ENCODE measurements at regions not wholly inside any gene's neighbourhood (a gene's known extent, or its start where the extent isn't known, plus 50 kb on each side); places are given as distances from the start of the nearest gene placed in this dataset.

GRCh38 chr1:36743286-36744005 lies 260.7 kb upstream of the CSF3R start:
- DNase-seq, result peak; percentile 100

GRCh38 chr1:36741066-36741465 lies 258.4 kb upstream of the CSF3R start:
- no peak for DNase-seq

GRCh38 chr1:36740446-36740845 lies 257.7 kb upstream of the CSF3R start:
- no peak for DNase-seq

GRCh38 chr1:36739703-36740289 lies 257.1 kb upstream of the CSF3R start:
- no peak for DNase-seq

GRCh38 chr1:36738245-36738644 lies 255.5 kb upstream of the CSF3R start:
- DNase-seq, result no peak

- no peak for DNase-seq
Measured at GRCh38 chr1:36737767-36738166, 255.1 kb upstream of the CSF3R start.

GRCh38 chr1:36737038-36737555 lies 254.4 kb upstream of the CSF3R start:
- DNase-seq, result no peak

GRCh38 chr1:36735939-36736730 lies 253.4 kb upstream of the CSF3R start:
- DNase-seq, result no peak

- DNase-seq, result no peak
Measured at GRCh38 chr1:36735436-36735835, 252.7 kb upstream of the CSF3R start.

- no peak for DNase-seq
Measured at GRCh38 chr1:36734356-36734755, 251.6 kb upstream of the CSF3R start.

GRCh38 chr1:36733748-36734147 lies 251.0 kb upstream of the CSF3R start:
- no peak for DNase-seq

- no peak for DNase-seq
Measured at GRCh38 chr1:36732015-36732356, 249.3 kb upstream of the CSF3R start.

- DNase-seq, result no peak
Measured at GRCh38 chr1:36731226-36732014, 248.7 kb upstream of the CSF3R start.

GRCh38 chr1:36730599-36730998 lies 247.9 kb upstream of the CSF3R start:
- DNase-seq, result no peak

- DNase-seq, result no peak
Measured at GRCh38 chr1:36729716-36730510, 247.2 kb upstream of the CSF3R start.

- no peak for DNase-seq
Measured at GRCh38 chr1:36729289-36729688, 246.6 kb upstream of the CSF3R start.

GRCh38 chr1:36728846-36729245 lies 246.1 kb upstream of the CSF3R start:
- DNase-seq, result no peak

- DNase-seq, result no peak
Measured at GRCh38 chr1:36728051-36728450, 245.3 kb upstream of the CSF3R start.

- no peak for DNase-seq
Measured at GRCh38 chr1:36725151-36725550, 242.4 kb upstream of the CSF3R start.

- no peak for DNase-seq
Measured at GRCh38 chr1:36723813-36724212, 241.1 kb upstream of the CSF3R start.

- DNase-seq, result peak; percentile 99
Measured at GRCh38 chr1:36722871-36723270, 240.2 kb upstream of the CSF3R start.

GRCh38 chr1:36721261-36721660 lies 238.5 kb upstream of the CSF3R start:
- no peak for DNase-seq

Measured in NCI-H510A treated with DMSO at 0.1 percent for 48 hours (cell line).